DOHH2 (cell line): ENCODE measurements at regions not wholly inside any gene's neighbourhood (a gene's known extent, or its start where the extent isn't known, plus 50 kb on each side); places are given as distances from the start of the nearest gene placed in this dataset.

ENCODE experiments used
- H3F3A ChIP-seq: fragments of 200-600 bp; sonication (generic), shearing (Covaris generic); 2 replicates; pipeline ENCODE4 v1.6.0; 2016; ENCODE audit warnings: antibody characterized with exemption, mild to moderate bottlenecking; ENCODE audit not compliant: control insufficient read depth, insufficient read depth
- H3K27ac ChIP-seq: fragments of 200-600 bp; sonication (generic); 2 replicates; pipeline ENCODE4 v1.5.1; 2014; ENCODE audit warnings: low read depth, mild to moderate bottlenecking, low read length, moderate library complexity
- H3K27me3 ChIP-seq: fragments of 200-600 bp; sonication (generic); 2 replicates; pipeline ENCODE4 v1.6.1; 2014; ENCODE audit warnings: mild to moderate bottlenecking, low read length, mixed read lengths; ENCODE audit not compliant: control insufficient read depth
- H3K36me3 ChIP-seq: fragments of 200-600 bp; sonication (generic); 2 replicates; pipeline ENCODE4 v1.6.1; 2014; ENCODE audit warnings: mild to moderate bottlenecking, low read length, moderate library complexity, mixed read lengths; ENCODE audit not compliant: control insufficient read depth
- H3K4me1 ChIP-seq: fragments of 200-600 bp; sonication (generic); 2 replicates; pipeline ENCODE4 v1.6.1; 2014; ENCODE audit warnings: mild to moderate bottlenecking, low read length, mixed read lengths; ENCODE audit not compliant: control insufficient read depth
- H3K4me2 ChIP-seq: fragments of 200-600 bp; sonication (generic); 2 replicates; pipeline ENCODE4 v1.6.0; 2014; ENCODE audit warnings: mild to moderate bottlenecking, low read length, moderate library complexity
- H3K4me3 ChIP-seq: fragments of 200-600 bp; sonication (generic); 2 replicates; pipeline ENCODE4 v1.5.1; 2014; ENCODE audit warnings: mild to moderate bottlenecking, low read length, mixed read lengths
- H3K79me2 ChIP-seq: fragments of 200-600 bp; sonication (generic); 2 replicates; pipeline ENCODE4 v1.6.1; 2014; ENCODE audit warnings: mild to moderate bottlenecking, low read length, mixed read lengths; ENCODE audit not compliant: control insufficient read depth
- H3K9me2 ChIP-seq: fragments of 200-600 bp; sonication (generic); replicated peaks from 2 replicates; pipeline ENCODE4 v1.6.1; 2014; ENCODE audit warnings: mild to moderate bottlenecking, low read length, mixed read lengths; ENCODE audit not compliant: control insufficient read depth
- H3K9me3 ChIP-seq: fragments of 200-600 bp; sonication (generic); 2 replicates; pipeline ENCODE4 v1.6.1; 2014; ENCODE audit warnings: antibody characterized with exemption, low read length, mixed read lengths; ENCODE audit not compliant: control insufficient read depth, insufficient read depth
- H4K20me1 ChIP-seq: fragments of 200-600 bp; sonication (generic); 2 replicates; pipeline ENCODE4 v1.6.0; 2014; ENCODE audit warnings: low read depth, mild to moderate bottlenecking, antibody characterized with exemption, low read length, moderate library complexity; ENCODE audit not compliant: control insufficient read depth, insufficient read depth
- CTCF ChIP-seq: fragments of 200-600 bp; sonication (generic); IDR thresholded peaks from one replicate; pipeline ENCODE4 v1.5.1; 2014; ENCODE audit warnings: antibody characterized with exemption, mild to moderate bottlenecking, low read depth, low read length; ENCODE audit not compliant: poor library complexity, severe bottlenecking
- EZH2phosphoT487 ChIP-seq: fragments of 200-600 bp; sonication (generic); IDR thresholded peaks from 2 replicates; pipeline ENCODE4 v1.6.1; 2017; ENCODE audit warnings: borderline replicate concordance, mild to moderate bottlenecking, antibody characterized with exemption, low read length, moderate library complexity, mixed read lengths

DNA sequence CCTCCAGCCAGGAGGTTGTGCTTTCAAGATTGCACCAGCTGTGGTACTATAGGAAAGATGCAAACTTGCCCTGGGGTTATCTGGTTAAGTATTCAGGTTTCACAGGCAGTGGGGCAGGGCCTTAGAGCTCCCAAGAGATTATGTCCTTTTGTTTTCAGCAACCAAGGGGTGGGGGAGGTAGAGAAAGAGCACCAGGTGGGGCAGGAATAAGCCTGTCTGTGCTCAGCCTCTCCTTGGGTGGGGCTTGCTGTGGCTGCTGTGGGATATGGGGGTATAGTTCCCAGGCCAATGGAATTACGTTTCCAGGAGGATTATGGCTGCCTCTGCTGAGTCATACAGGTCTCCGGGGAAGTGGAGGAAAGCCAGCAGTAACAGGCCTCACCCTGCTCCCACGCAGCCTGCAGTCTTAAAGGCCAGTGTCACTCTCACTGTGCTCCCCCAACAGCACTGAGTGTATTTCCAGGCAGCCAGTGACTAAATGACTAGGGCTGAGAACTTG is 508.6 kb downstream of the RWDD3 start:
- no peaks in the 10 kb centered on the region for H3F3A ChIP-seq
- TF ChIP-seq EZH2phosphoT487 (no peak), CTCF (no peak)
- no peaks in the 10 kb centered on the region for H3K36me3 ChIP-seq
- H3K9me3 ChIP-seq = no peaks in the 10 kb centered on the region; the same call in 1 of the 2 replicates
- H3K79me2 ChIP-seq = no peaks in the 10 kb centered on the region
- H3K9me2 ChIP-seq = no peaks in the 10 kb centered on the region; the same call in 1 of the 2 replicates
- no peaks in the 10 kb centered on the region for H3K4me1 ChIP-seq
- H4K20me1 ChIP-seq = no peaks in the 10 kb centered on the region
- H3K4me3 ChIP-seq = no peak overlapping the region
- H3K27ac ChIP-seq = no peak overlapping the region
- no peak overlapping the region for H3K4me2 ChIP-seq
- no peaks in the 10 kb centered on the region for H3K27me3 ChIP-seq

DNA sequence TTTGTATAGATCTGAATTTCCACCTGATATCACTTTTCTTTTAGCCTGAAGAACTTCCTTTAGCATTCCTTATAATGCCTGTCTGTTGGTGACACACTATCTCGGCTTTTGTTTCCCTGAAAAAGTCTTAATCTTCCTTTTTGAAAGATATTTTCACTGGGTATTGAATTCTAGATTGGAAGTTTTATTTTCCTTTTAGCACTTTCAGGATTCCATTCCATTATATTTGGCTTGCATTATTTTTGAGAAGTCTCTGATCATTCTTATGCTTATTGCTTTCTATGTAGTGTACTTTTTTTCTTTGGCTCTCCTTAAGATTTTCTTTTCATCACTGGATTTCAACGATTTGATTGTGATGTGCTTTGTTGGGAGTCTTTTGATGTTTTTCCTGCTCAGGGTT is 510.7 kb downstream of the RWDD3 start:
- Histone ChIP-seq H3K4me3 (no peak overlapping the region), H3K79me2 (no peaks in the 10 kb centered on the region), H3K27me3 (no peaks in the 10 kb centered on the region), H3K4me1 (no peaks in the 10 kb centered on the region), H3K36me3 (no peaks in the 10 kb centered on the region), H3K4me2 (no peak overlapping the region), H3K9me2 (no peaks in the 10 kb centered on the region; the same call in 1 of the 2 replicates), H4K20me1 (no peaks in the 10 kb centered on the region), H3K27ac (no peak overlapping the region), H3F3A (no peaks in the 10 kb centered on the region), H3K9me3 (no peaks in the 10 kb centered on the region; the same call in 1 of the 2 replicates)
- TF ChIP-seq EZH2phosphoT487 = no peak
- TF ChIP-seq CTCF = no peak

DNA sequence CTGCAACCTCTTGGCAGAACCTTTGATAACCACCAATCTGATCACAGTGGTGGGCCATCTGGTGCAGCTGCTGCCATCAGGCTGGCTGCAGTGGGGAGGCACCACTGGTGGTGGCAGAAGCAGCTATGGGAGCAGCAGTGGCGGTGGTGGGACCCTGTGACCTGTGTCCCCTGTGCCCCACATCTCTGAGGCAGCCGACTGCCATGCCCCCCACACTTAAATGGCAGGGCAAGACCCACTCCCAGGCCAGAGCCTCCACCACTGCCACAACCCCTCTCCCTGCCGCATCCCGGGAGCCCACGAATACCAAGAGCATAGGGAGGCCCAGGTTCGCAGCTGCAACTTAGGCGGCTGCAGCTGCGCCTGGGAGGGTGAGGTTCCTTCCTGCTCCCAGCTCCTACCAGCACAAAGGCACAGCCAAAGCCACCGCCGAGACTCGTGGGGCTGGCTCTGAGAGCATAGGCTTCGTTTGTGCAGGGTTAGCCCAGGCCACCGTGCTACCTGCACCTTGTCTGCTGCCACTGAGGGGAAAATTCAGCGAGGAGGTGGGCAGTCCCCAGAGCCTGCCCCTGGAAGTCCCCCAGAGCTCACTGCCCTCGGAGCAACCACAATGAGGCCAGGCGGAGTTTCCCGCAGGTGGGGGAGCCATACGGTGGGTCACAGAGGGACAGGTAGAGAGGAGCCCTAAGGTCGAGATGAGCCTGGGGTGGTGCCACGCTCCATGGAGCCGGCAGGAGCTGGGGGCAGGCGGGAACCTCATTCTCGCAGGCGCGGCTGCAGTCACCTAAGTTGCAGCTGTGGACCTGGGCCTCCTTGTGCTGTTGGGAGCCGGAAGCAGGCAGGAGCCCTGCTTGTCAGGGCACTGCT is 518.7 kb downstream of the RWDD3 start:
- Histone ChIP-seq H3K9me3 (peaks cover 3% of the 10 kb centered on the region; the same call in 1 of the 2 replicates), H3K27me3 (no peaks in the 10 kb centered on the region), H3K27ac (no peak overlapping the region), H3K79me2 (no peaks in the 10 kb centered on the region), H3K36me3 (no peaks in the 10 kb centered on the region), H3K4me3 (no peak overlapping the region), H3K4me1 (no peaks in the 10 kb centered on the region), H3F3A (no peaks in the 10 kb centered on the region), H3K9me2 (no peaks in the 10 kb centered on the region), H4K20me1 (no peaks in the 10 kb centered on the region), H3K4me2 (no peak overlapping the region)
- TF ChIP-seq CTCF (no peak), EZH2phosphoT487 (no peak)
